Mesenchymal stem cell (in vitro differentiated cells and primary cell): ENCODE measurements at regions not wholly inside any gene's neighbourhood (a gene's known extent, or its start where the extent isn't known, plus 50 kb on each side); places are given as distances from the start of the nearest gene placed in this dataset.
A peak's percentile ranks its signal among the peaks of the same experiment; 100 is the strongest.

Experiments
- DNase-seq: peaks from one replicate; pipeline ENCODE4 v3.0.0-alpha.2; 2013
- H2AFZ ChIP-seq: one replicate; pipeline ENCODE4 v1.6.1; 2013; ENCODE audit warnings: low read depth, mild to moderate bottlenecking, control low read depth, inconsistent platforms, low read length, moderate library complexity
- H2AK5ac ChIP-seq: 2 replicates; pipeline ENCODE4 v1.6.1; 2013; ENCODE audit warnings: low read length, moderate library complexity, mild to moderate bottlenecking, inconsistent platforms; ENCODE audit not compliant: severe bottlenecking
- H2BK120ac ChIP-seq: one replicate; pipeline ENCODE4 v1.6.1; 2013; ENCODE audit warnings: low read depth, mild to moderate bottlenecking, inconsistent platforms, low read length, moderate library complexity
- H2BK12ac ChIP-seq, 2 experiments: one replicate each; pipeline ENCODE4 v1.6.1; 2013; ENCODE audit warnings: inconsistent platforms in 2 of 2, low read length in 2 of 2, mild to moderate bottlenecking in 2 of 2, moderate library complexity in 2 of 2, control low read depth in 1 of 2
- H2BK15ac ChIP-seq: one replicate; pipeline ENCODE4 v1.6.1; 2013; ENCODE audit warnings: mild to moderate bottlenecking, low read depth, inconsistent platforms; ENCODE audit not compliant: poor library complexity, severe bottlenecking
- H2BK5ac ChIP-seq: 2 replicates; pipeline ENCODE4 v1.6.1; 2013; ENCODE audit warnings: low read depth, mild to moderate bottlenecking, low read length, control low read depth, inconsistent platforms; ENCODE audit not compliant: poor library complexity, severe bottlenecking
- H3K14ac ChIP-seq, 2 experiments: one replicate each; pipeline ENCODE4 v1.6.1; 2013; ENCODE audit warnings: inconsistent platforms in 2 of 2, low read length in 2 of 2, control low read depth in 1 of 2, mild to moderate bottlenecking in 1 of 2, moderate library complexity in 1 of 2
- H3K18ac ChIP-seq, 2 experiments: one replicate each; pipeline ENCODE4 v1.6.1; 2013; ENCODE audit warnings: inconsistent platforms in 2 of 2, low read length in 2 of 2, control low read depth in 1 of 2, low read depth in 1 of 2, mild to moderate bottlenecking in 1 of 2
- H3K23ac ChIP-seq, 2 experiments: one replicate each; pipeline ENCODE4 v1.6.1; 2013; ENCODE audit warnings: inconsistent platforms in 2 of 2, low read length in 2 of 2, mild to moderate bottlenecking in 2 of 2, moderate library complexity in 2 of 2, control low read depth in 1 of 2
- H3K27ac ChIP-seq: 2 replicates; pipeline ENCODE4 v1.5.1; 2013; ENCODE audit warnings: mild to moderate bottlenecking, moderate library complexity, low read length, control low read depth, inconsistent platforms; ENCODE audit not compliant: poor library complexity, severe bottlenecking
- H3K27me3 ChIP-seq, 2 experiments: 2 replicates each; pipeline versions ENCODE4 v1.6.1 to v1.7.0; 2013; ENCODE audit warnings: low read length in 2 of 2, mild to moderate bottlenecking in 2 of 2, moderate library complexity in 2 of 2, control low read depth in 1 of 2, inconsistent platforms in 1 of 2; ENCODE audit not compliant: control insufficient read depth in 1 of 2, insufficient read depth in 1 of 2
- H3K36me3 ChIP-seq, 2 experiments: 2 replicates each; pipeline versions ENCODE4 v1.6.1 to v1.7.0; 2013; ENCODE audit warnings: low read length in 2 of 2, control low read depth in 1 of 2, inconsistent platforms in 1 of 2, low read depth in 1 of 2, mild to moderate bottlenecking in 1 of 2; ENCODE audit not compliant: insufficient read depth in 2 of 2, control insufficient read depth in 1 of 2
- H3K4ac ChIP-seq, 2 experiments: one replicate each; pipeline ENCODE4 v1.6.1; 2013; ENCODE audit warnings: inconsistent platforms in 2 of 2, low read length in 2 of 2, mild to moderate bottlenecking in 2 of 2, moderate library complexity in 2 of 2, control low read depth in 1 of 2, low read depth in 1 of 2
- H3K4me1 ChIP-seq: 2 replicates; pipeline ENCODE4 v1.6.1; 2013; ENCODE audit warnings: low read depth, low read length, control low read depth; ENCODE audit not compliant: control insufficient read depth, insufficient read depth
- H3K4me2 ChIP-seq: 2 replicates; pipeline ENCODE4 v1.6.1; 2013; ENCODE audit warnings: low read length, mild to moderate bottlenecking, inconsistent platforms; ENCODE audit not compliant: poor library complexity, severe bottlenecking
- H3K4me3 ChIP-seq, 2 experiments: 2 replicates each; pipeline versions ENCODE4 v1.5.1 to v1.7.0; 2013; ENCODE audit warnings: low read length in 2 of 2, mild to moderate bottlenecking in 2 of 2, control low read depth in 1 of 2, low read depth in 1 of 2; ENCODE audit not compliant: insufficient read depth in 1 of 2
- H3K79me1 ChIP-seq: replicated peaks from 2 replicates; pipeline ENCODE4 v1.6.1; 2013; ENCODE audit warnings: mild to moderate bottlenecking, control low read depth, low read length, inconsistent platforms; ENCODE audit not compliant: poor library complexity, severe bottlenecking
- H3K9ac ChIP-seq: 2 replicates; pipeline ENCODE4 v1.7.0; 2013; ENCODE audit warnings: mild to moderate bottlenecking, low read length, moderate library complexity
- H3K9me3 ChIP-seq: 2 replicates; pipeline ENCODE4 v1.7.0; 2013; ENCODE audit warnings: mild to moderate bottlenecking, low read length; ENCODE audit not compliant: control insufficient read depth
- H4K8ac ChIP-seq: one replicate; pipeline ENCODE4 v1.6.1; 2013; ENCODE audit warnings: inconsistent platforms, mild to moderate bottlenecking, low read length, moderate library complexity
- H4K91ac ChIP-seq: one replicate; pipeline ENCODE4 v1.6.1; 2013; ENCODE audit warnings: mild to moderate bottlenecking, low read length, inconsistent platforms
- WGBS: methylation state at CpG from one replicate; pipeline ENCODE4 v1.1.7; 2013; ENCODE audit warnings: mixed read lengths; 5-methylcytosine and 5-hydroxymethylcytosine counted together

GRCh38 chr5:93819668-93820067 is 78.3 kb upstream of the POU5F2 start:
- H3K4ac ChIP-seq: no peak overlapping the region
- H3K9me3 ChIP-seq: peaks cover under 1% of the 10 kb centered on the region
- no peak overlapping the region for H2BK15ac ChIP-seq
- H2BK5ac ChIP-seq: no peak overlapping the region
- H3K4me2 ChIP-seq: no peak overlapping the region
- no peak overlapping the region for H3K9ac ChIP-seq
- H3K36me3 ChIP-seq: peaks cover 0 to 3% of the 10 kb centered on the region in 2 experiments
- WGBS: no CpG with 5 or more reads among the region's 1 CpG
- H3K27me3 ChIP-seq: no peaks in the 10 kb centered on the region
- H2BK120ac ChIP-seq: no peak overlapping the region
- no peak overlapping the region for H3K18ac ChIP-seq
- no peak for DNase-seq
- no peaks in the 10 kb centered on the region for H3K4me1 ChIP-seq
- no peak overlapping the region for H3K4me3 ChIP-seq
- H2BK12ac ChIP-seq: no peak overlapping the region
- no peak overlapping the region for H2AFZ ChIP-seq
- H3K23ac ChIP-seq: no peak overlapping the region
- peaks cover 2% of the 10 kb centered on the region for H3K79me1 ChIP-seq
- H2AK5ac ChIP-seq: no peak overlapping the region
- H3K14ac ChIP-seq: no peak overlapping the region
- H3K27ac ChIP-seq: no peak overlapping the region
- H4K8ac ChIP-seq: peak overlapping the region; percentile 60
- no peak overlapping the region for H4K91ac ChIP-seq

- WGBS: 95% methylated on average over 4 of the region's 4 CpGs
- no peak overlapping the region for H3K4me3 ChIP-seq
- no peaks in the 10 kb centered on the region for H3K36me3 ChIP-seq
- no peaks in the 10 kb centered on the region for H3K4me1 ChIP-seq
- H3K4me2 ChIP-seq: no peak overlapping the region
- H3K79me1 ChIP-seq: no peaks in the 10 kb centered on the region
- no peak overlapping the region for H3K27ac ChIP-seq
- no peak overlapping the region for H3K14ac ChIP-seq
- H3K18ac ChIP-seq: no peak overlapping the region
- H4K8ac ChIP-seq: no peak overlapping the region
- H3K4ac ChIP-seq: no peak overlapping the region
- H3K9me3 ChIP-seq: no peaks in the 10 kb centered on the region
- H3K23ac ChIP-seq: no peak overlapping the region
- no peak overlapping the region for H2BK12ac ChIP-seq
- H2AFZ ChIP-seq: no peak overlapping the region
- H3K27me3 ChIP-seq: no peaks in the 10 kb centered on the region
- no peak overlapping the region for H2BK5ac ChIP-seq
- H2BK15ac ChIP-seq: no peak overlapping the region
- no peak overlapping the region for H3K9ac ChIP-seq
- no peak overlapping the region for H2BK120ac ChIP-seq
- H4K91ac ChIP-seq: no peak overlapping the region
- H2AK5ac ChIP-seq: no peak overlapping the region
- DNase-seq: no peak
Measured at GRCh38 chr5:93810780-93811179, 69.4 kb upstream of the POU5F2 start.

- H3K4me3 ChIP-seq: no peak overlapping the region
- no peak for DNase-seq
- H3K9ac ChIP-seq: no peak overlapping the region
- no peak overlapping the region for H3K18ac ChIP-seq
- H3K4me2 ChIP-seq: no peak overlapping the region
- no peak overlapping the region for H3K4ac ChIP-seq
- H3K36me3 ChIP-seq: no peaks in the 10 kb centered on the region
- H4K91ac ChIP-seq: no peak overlapping the region
- H2BK12ac ChIP-seq: no peak overlapping the region
- no peaks in the 10 kb centered on the region for H3K4me1 ChIP-seq
- no peak overlapping the region for H3K27ac ChIP-seq
- no peak overlapping the region for H3K14ac ChIP-seq
- no peak overlapping the region for H2AK5ac ChIP-seq
- H3K23ac ChIP-seq: no peak overlapping the region
- H4K8ac ChIP-seq: no peak overlapping the region
- no peak overlapping the region for H2BK15ac ChIP-seq
- H2AFZ ChIP-seq: no peak overlapping the region
- H3K9me3 ChIP-seq: no peaks in the 10 kb centered on the region
- H3K79me1 ChIP-seq: no peaks in the 10 kb centered on the region
- H2BK5ac ChIP-seq: no peak overlapping the region
- H3K27me3 ChIP-seq: no peaks in the 10 kb centered on the region
- no peak overlapping the region for H2BK120ac ChIP-seq
- no CpG with 5 or more reads among the region's 1 CpG for WGBS
Measured at GRCh38 chr5:93809430-93809829, 68.0 kb upstream of the POU5F2 start.

- Histone ChIP-seq H3K14ac (no peak overlapping the region), H3K27me3 (no peaks in the 10 kb centered on the region), H4K8ac (no peak overlapping the region), H3K23ac (no peak overlapping the region), H3K4me3 (no peak overlapping the region), H3K79me1 (no peaks in the 10 kb centered on the region), H3K36me3 (no peaks in the 10 kb centered on the region), H3K4ac (no peak overlapping the region), H3K27ac (no peak overlapping the region), H3K9ac (no peak overlapping the region), H2AK5ac (no peak overlapping the region), H3K18ac (no peak overlapping the region), H2AFZ (no peak overlapping the region), H2BK12ac (no peak overlapping the region), H2BK120ac (no peak overlapping the region), H4K91ac (no peak overlapping the region), H2BK5ac (no peak overlapping the region), H3K9me3 (no peaks in the 10 kb centered on the region), H2BK15ac (no peak overlapping the region), H3K4me1 (no peaks in the 10 kb centered on the region), H3K4me2 (no peak overlapping the region)
- no peak for DNase-seq
- WGBS: 91% methylated on average over 3 of the region's 6 CpGs
Measured at GRCh38 chr5:93807846-93808245, 66.4 kb upstream of the POU5F2 start.
